GM12891 (cell line): ENCODE measurements at regions not wholly inside any gene's neighbourhood (a gene's known extent, or its start where the extent isn't known, plus 50 kb on each side); places are given as distances from the start of the nearest gene placed in this dataset.

ENCODE experiments used
- PAX5 ChIP-seq: IDR thresholded peaks from 2 replicates; pipeline ENCODE4 v1.6.1; 2011; ENCODE audit warnings: low read length, moderate library complexity, mild to moderate bottlenecking; ENCODE audit not compliant: insufficient read depth, severe bottlenecking
- POLR2A ChIP-seq: IDR thresholded peaks from 2 replicates; pipeline ENCODE4 v1.6.1; 2011; ENCODE audit warnings: low read depth, low read length, control low read depth
- POLR2AphosphoS5 ChIP-seq: IDR thresholded peaks from 2 replicates; pipeline ENCODE4 v1.6.1; 2011; ENCODE audit warnings: low read depth, low read length, control low read depth
- POU2F2 ChIP-seq: IDR thresholded peaks from 2 replicates; pipeline ENCODE4 v1.6.1; 2011; ENCODE audit warnings: low read depth, mild to moderate bottlenecking, control low read depth, low read length, moderate library complexity
- SPI1 ChIP-seq: IDR thresholded peaks from 2 replicates; pipeline ENCODE4 v1.6.1; 2011; ENCODE audit warnings: low read depth, low read length, control low read depth
- TAF1 ChIP-seq: IDR thresholded peaks from 2 replicates; pipeline ENCODE4 v1.6.1; 2011; ENCODE audit warnings: low read depth, low read length, control low read depth

DNA sequence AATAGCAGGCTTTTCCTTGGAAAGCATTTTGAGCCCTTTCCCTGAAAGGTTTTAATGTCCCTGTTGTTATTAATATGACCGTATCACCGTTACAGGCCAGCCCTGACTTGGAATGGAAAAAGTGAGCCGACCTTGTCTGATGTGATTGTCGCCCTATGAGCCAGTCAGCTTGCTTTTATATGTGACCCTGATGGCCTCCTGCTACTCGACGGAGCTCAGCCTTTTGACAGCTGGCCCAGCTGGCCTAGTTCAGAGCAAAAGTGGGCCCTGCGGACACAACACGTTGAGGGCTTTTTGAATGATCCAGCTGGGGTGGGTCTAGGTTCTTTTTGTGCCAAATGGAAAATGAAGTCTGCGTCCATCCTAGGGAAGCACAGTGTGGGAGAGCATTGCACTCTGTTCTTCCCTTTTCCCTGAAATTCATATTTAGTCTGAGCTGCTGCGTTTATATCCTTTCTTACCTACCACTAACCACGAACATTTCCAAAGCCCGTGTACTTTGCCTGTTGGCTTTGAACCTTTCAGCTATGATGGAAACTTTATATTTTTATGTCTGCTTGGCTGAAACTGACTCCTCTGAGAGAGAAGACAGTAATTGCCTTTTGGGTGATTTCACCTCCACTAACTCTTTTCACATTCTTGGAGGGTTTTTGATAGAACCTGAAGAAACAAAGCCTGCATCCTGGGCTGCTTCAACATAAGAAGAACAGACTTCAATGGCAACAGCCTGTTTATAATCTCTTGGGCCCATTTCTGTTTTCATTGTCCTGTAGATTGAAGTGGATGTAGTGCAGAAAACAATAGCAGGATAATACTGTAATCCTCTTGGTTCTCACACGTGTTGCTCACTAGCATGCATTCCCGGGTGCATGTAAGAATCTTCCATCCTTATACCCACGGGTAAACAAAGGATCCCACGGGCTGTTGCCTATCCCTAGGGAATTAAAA, 121.8 kb upstream of the HDGFL1 start:
- TF ChIP-seq SPI1 (no peak), PAX5 (no peak), POLR2A (no peak), POLR2AphosphoS5 (no peak), TAF1 (no peak), POU2F2 (no peak)
